ENCODE measurements at regions not wholly inside any gene's neighbourhood (a gene's known extent, or its start where the extent isn't known, plus 50 kb on each side); places are given as distances from the start of the nearest gene placed in this dataset.
"Not testable (repeated sequence)": the region's sequence is repeated elsewhere in the genome, so short reads cannot be mapped to it uniquely, and the experiment has no call there.

DNA sequence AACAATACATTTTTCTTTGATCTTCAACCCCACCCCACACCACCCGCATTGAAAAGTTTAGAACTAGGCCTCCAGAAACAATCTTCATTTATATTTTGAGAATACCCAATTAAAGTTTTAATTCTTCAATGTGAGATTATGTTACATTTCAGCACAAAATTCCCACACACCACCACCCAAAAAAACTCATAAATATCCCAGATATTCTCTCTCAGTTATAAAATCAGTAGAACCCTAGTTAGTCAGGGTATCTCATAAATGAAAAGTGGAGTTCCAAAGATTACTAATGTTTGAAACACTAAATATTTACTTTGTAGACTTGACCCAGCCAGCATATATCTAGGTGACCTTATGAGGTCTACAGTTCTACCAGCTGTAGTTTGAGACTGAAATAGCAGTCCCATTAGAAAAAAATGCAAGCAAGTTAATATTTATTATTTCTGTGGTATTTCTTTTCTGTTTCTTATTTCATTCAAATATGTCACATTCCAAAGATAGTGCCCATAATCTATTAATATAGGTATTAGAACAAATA is 371.0 kb downstream of the TENT5A start:
- Histone ChIP-seq H3K9ac (ENCODE audit: low read depth, low read length) (no peak overlapping the region), H3K36me3 (ENCODE audit: control insufficient read depth, insufficient read depth, low read length) (no peaks in the 10 kb centered on the region), H3K9me3 (ENCODE audit: control insufficient read depth, insufficient read depth, low read length) (no peaks in the 10 kb centered on the region)

DNA sequence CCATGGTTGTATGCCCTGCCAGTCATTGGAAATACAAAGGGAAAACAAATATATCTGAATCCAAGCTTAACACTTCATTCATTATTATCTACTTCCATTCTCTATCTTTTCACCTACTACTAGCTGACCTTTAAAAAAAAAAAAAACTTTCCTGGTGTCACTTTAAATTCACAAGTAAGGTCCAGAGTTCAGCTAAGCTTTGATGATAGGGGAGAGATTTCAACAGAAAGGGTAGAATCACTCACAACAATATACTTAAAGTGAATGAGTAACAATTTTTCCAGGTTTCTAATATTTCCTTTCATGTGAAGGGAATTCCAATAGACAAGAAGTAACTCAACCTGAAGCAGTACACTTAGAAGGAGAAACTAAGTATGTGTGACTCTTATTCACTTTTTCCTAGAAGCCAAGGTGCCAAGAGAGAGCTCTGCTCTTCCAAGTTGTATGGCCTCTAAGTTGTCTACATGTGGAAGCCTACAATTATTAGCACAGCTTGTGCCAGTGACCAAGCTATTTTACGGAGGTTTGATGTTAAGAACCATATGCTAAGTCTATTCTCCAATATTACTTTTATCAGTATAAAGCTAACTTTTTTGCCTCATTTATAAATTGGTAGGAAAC is 371.7 kb downstream of the TENT5A start:
- H3K27me3 ChIP-seq (ENCODE audit: control insufficient read depth, insufficient read depth, low read length): no peaks in the 10 kb centered on the region
- H3K4me3 ChIP-seq (ENCODE audit: low read depth, low read length): no peak overlapping the region
- H3K36me3 ChIP-seq (ENCODE audit: control insufficient read depth, insufficient read depth, low read length): no peaks in the 10 kb centered on the region
- no peak overlapping the region for H3K9ac ChIP-seq (ENCODE audit: low read depth, low read length)
- no peaks in the 10 kb centered on the region for H3K4me1 ChIP-seq (ENCODE audit: control insufficient read depth, insufficient read depth, low read length)
- H3K9me3 ChIP-seq (ENCODE audit: control insufficient read depth, insufficient read depth, low read length): no peaks in the 10 kb centered on the region

More for the DNA sequence above, 371.0 kb downstream of the TENT5A start:
- H3K4me1 ChIP-seq (ENCODE audit: control insufficient read depth, insufficient read depth, low read length): no peaks in the 10 kb centered on the region
- no peaks in the 10 kb centered on the region for H3K27me3 ChIP-seq (ENCODE audit: control insufficient read depth, insufficient read depth, low read length)
- H3K4me3 ChIP-seq (ENCODE audit: low read depth, low read length): no peak overlapping the region

DNA sequence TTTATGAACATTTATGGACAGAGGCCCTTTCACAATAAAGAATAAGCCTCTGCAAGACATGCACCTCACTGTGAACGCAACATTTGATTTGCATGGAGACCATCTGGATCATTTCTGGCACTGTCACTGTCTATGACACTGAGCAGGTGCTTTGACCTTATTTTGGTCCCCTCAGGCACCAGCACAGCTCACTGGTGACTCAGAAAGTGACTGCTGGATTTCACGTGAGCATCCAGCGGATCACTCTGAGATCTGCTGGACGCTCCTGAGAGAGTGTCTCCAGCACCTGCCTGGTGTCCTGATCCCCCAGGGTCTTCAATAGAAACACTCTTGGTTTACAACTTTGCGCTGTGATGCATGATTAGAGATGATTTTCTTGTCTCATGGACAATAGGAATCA is 375.7 kb downstream of the TENT5A start:
- Histone ChIP-seq H3K9ac (ENCODE audit: low read depth, low read length) (no peak overlapping the region), H3K36me3 (ENCODE audit: control insufficient read depth, insufficient read depth, low read length) (no peaks in the 10 kb centered on the region), H3K9me3 (ENCODE audit: control insufficient read depth, insufficient read depth, low read length) (no peaks in the 10 kb centered on the region), H3K27me3 (ENCODE audit: control insufficient read depth, insufficient read depth, low read length) (no peaks in the 10 kb centered on the region), H3K4me3 (ENCODE audit: low read depth, low read length) (no peak overlapping the region), H3K4me1 (ENCODE audit: control insufficient read depth, insufficient read depth, low read length) (no peaks in the 10 kb centered on the region)

DNA sequence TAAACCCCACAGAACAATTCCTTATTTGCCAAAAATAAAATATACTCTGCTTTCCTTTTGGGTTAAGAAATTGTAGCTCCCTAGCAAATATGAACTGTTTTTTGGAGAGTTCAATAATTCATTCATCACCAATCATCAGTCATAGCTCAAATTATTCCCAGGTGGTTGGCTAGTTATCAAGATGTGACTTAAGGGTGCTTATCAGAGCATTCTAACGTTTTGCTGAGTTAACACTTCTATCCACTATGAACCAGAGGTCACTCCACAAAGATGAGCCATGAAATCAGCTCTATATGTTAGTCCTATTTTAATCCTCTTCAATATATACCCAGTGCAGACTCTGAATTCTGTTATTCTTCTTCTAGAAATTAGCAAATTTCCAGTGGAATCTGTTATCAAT is 379.1 kb downstream of the TENT5A start:
- H3K36me3 ChIP-seq (ENCODE audit: control insufficient read depth, insufficient read depth, low read length): no peaks in the 10 kb centered on the region
- H3K4me1 ChIP-seq (ENCODE audit: control insufficient read depth, insufficient read depth, low read length): no peaks in the 10 kb centered on the region
- no peaks in the 10 kb centered on the region for H3K9me3 ChIP-seq (ENCODE audit: control insufficient read depth, insufficient read depth, low read length)
- H3K27me3 ChIP-seq (ENCODE audit: control insufficient read depth, insufficient read depth, low read length): no peaks in the 10 kb centered on the region
- no peak overlapping the region for H3K9ac ChIP-seq (ENCODE audit: low read depth, low read length)
- H3K4me3 ChIP-seq (ENCODE audit: low read depth, low read length): no peak overlapping the region

DNA sequence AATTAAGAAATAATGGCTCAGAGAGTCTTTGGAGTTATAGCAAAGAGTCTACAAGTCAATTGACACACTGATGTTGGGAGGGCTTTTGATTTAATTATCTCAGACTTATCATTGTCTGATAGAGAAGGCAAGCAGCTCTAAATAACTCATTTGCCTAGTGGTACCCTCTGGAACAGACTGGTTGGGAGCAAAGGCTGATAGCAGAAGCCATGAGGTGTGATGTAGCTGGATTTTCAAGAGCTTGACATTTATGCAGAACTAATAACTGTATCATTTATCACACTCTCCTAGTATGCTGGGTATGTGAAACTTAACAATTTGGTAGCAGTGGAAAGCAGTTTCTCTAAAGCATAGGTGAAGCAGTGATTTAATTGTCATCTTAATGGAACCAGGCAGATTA is 380.6 kb downstream of the TENT5A start:
- no peaks in the 10 kb centered on the region for H3K36me3 ChIP-seq (ENCODE audit: control insufficient read depth, insufficient read depth, low read length)

DNA sequence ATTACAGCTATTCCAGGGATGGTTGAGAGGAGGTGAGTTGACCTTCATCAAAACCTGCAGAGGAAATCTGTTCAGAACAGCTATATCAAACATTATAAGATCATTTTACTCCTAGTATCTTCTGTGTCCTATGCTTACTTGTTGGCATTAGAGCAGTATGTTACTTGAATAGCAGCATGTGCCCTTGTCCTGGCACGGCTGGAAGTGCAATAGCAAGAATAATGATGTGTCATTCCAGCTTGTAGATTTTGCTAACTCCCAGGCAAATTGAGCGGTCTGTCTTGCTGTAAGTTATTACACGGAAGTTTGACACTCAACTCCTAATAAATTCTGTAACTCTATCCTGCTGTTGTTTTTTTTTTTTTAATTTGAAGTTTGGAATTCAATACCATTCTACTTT is 385.5 kb downstream of the TENT5A start:
- no peaks in the 10 kb centered on the region for H3K36me3 ChIP-seq (ENCODE audit: control insufficient read depth, insufficient read depth, low read length)
- no peak overlapping the region for H3K4me3 ChIP-seq (ENCODE audit: low read depth, low read length)
- H3K9me3 ChIP-seq (ENCODE audit: control insufficient read depth, insufficient read depth, low read length): no peaks in the 10 kb centered on the region
- H3K9ac ChIP-seq (ENCODE audit: low read depth, low read length): no peak overlapping the region
- no peaks in the 10 kb centered on the region for H3K4me1 ChIP-seq (ENCODE audit: control insufficient read depth, insufficient read depth, low read length)
- no peaks in the 10 kb centered on the region for H3K27me3 ChIP-seq (ENCODE audit: control insufficient read depth, insufficient read depth, low read length)

More for the DNA sequence above, 380.6 kb downstream of the TENT5A start:
- Histone ChIP-seq H3K4me3 (ENCODE audit: low read depth, low read length) (no peak overlapping the region), H3K4me1 (ENCODE audit: control insufficient read depth, insufficient read depth, low read length) (no peaks in the 10 kb centered on the region), H3K9ac (ENCODE audit: low read depth, low read length) (no peak overlapping the region), H3K9me3 (ENCODE audit: control insufficient read depth, insufficient read depth, low read length) (no peaks in the 10 kb centered on the region), H3K27me3 (ENCODE audit: control insufficient read depth, insufficient read depth, low read length) (no peaks in the 10 kb centered on the region)

DNA sequence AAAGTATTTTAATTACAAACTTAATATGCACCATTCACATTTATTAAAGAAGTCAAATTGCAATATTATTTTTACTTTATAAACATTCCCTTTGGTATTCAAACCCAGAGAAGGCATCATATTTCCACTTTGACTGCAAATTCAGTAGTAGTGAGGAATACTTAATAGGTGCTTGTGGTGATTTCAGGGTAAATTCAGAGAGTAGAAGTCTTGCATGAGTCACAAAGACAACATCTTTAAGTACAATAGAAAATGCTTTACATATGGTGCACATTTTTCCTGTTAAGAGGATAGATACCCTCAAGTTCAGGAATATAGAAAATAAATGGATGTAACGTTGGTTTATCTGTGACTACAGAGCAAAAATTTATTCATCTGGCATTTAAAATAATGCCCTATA is 390.2 kb downstream of the TENT5A start:
- no peak overlapping the region for H3K9ac ChIP-seq (ENCODE audit: low read depth, low read length)
- H3K36me3 ChIP-seq (ENCODE audit: control insufficient read depth, insufficient read depth, low read length): no peaks in the 10 kb centered on the region
- H3K4me1 ChIP-seq (ENCODE audit: control insufficient read depth, insufficient read depth, low read length): peaks cover 4% of the 10 kb centered on the region
- no peak overlapping the region for H3K4me3 ChIP-seq (ENCODE audit: low read depth, low read length)
- H3K27me3 ChIP-seq (ENCODE audit: control insufficient read depth, insufficient read depth, low read length): no peaks in the 10 kb centered on the region
- no peaks in the 10 kb centered on the region for H3K9me3 ChIP-seq (ENCODE audit: control insufficient read depth, insufficient read depth, low read length)

DNA sequence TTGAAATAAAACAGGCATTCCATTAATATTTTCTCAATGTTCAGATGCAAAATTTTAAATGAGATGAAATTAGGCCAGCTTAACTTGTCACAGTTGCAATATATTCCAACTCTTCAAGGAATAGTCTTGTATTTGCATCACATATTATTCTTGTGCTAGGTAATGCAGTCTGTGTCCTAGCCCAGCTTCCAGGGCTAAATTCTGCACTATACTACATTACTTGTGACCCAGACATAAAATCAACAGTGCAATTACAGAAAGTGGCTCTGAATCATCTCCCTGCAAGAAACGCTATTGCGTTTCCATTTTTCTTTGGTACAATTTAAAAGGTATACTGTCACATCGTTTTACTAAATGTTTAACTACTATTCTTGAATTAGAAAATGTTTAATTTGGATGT is 399.2 kb downstream of the TENT5A start:
- no peaks in the 10 kb centered on the region for H3K9me3 ChIP-seq (ENCODE audit: control insufficient read depth, insufficient read depth, low read length)
- no peak overlapping the region for H3K9ac ChIP-seq (ENCODE audit: low read depth, low read length)
- no peak overlapping the region for H3K4me3 ChIP-seq (ENCODE audit: low read depth, low read length)
- H3K36me3 ChIP-seq (ENCODE audit: control insufficient read depth, insufficient read depth, low read length): no peaks in the 10 kb centered on the region
- no peaks in the 10 kb centered on the region for H3K27me3 ChIP-seq (ENCODE audit: control insufficient read depth, insufficient read depth, low read length)
- peaks cover 3% of the 10 kb centered on the region for H3K4me1 ChIP-seq (ENCODE audit: control insufficient read depth, insufficient read depth, low read length)

DNA sequence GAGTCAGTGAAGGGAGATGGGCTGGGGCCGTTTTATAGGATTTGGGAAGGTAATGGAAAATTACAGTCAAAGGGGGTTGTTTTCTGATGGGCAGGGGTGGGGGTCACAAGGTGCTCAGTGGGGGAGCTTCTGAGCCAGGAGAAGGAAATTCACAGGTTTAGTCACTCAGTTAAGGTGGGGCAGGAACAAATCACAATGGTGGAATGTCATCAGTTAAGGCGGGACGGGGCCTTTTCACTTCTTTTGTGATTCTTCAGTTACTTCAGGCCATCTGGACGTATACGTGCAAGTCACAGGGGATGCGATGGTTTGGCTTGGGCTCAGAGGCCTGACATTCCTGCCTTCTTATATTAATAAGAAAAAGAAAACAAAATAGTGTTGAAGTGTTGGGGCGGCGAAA is 408.5 kb downstream of the TENT5A start:
- not testable (repeated sequence) for H3K9me3 ChIP-seq (ENCODE audit: control insufficient read depth, insufficient read depth, low read length); H3K4me3 ChIP-seq (ENCODE audit: low read depth, low read length); H3K4me1 ChIP-seq (ENCODE audit: control insufficient read depth, insufficient read depth, low read length); H3K9ac ChIP-seq (ENCODE audit: low read depth, low read length); H3K36me3 ChIP-seq (ENCODE audit: control insufficient read depth, insufficient read depth, low read length); H3K27me3 ChIP-seq (ENCODE audit: control insufficient read depth, insufficient read depth, low read length)

DNA sequence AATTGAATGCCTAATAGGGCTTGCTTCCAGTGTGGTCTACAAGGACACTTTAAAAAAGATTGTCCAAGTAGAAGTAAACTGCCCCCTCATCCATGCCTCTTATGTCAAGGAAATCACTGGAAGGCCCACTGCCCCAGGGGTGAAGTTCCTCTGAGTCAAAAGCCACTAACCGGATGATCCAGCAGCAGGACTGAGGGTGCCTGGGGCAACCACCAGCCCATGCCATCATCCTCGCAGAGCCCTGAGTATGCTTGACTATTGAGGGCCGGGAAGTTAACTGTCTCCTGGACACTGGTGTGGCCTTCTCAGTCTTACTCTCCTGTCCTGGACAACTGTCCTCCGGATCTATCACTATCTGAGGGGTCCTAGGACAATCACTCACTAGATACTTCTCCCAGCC is 411.5 kb downstream of the TENT5A start:
- no peaks in the 10 kb centered on the region for H3K4me1 ChIP-seq (ENCODE audit: control insufficient read depth, insufficient read depth, low read length)
- no peaks in the 10 kb centered on the region for H3K27me3 ChIP-seq (ENCODE audit: control insufficient read depth, insufficient read depth, low read length)
- no peak overlapping the region for H3K4me3 ChIP-seq (ENCODE audit: low read depth, low read length)

DNA sequence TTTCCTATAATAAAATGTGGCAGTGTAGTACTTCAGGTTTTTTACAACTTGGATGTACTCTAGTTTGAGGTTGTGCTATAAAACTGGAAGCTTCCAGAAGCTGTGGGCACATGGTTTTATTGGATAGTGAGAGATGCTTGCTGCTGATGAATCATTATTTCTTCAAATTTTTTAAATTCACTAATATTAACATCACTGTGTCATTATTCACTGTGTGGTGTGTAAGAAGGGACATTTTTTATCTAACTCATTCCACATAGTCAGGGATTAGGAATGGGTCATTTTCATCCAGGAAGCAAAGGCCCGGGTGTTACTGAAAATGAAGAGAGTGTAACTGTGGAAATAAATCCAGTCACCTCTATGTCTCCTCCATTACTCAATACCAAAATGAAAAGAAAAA is 421.0 kb downstream of the TENT5A start:
- Histone ChIP-seq H3K9ac (ENCODE audit: low read depth, low read length) (no peak overlapping the region), H3K27me3 (ENCODE audit: control insufficient read depth, insufficient read depth, low read length) (no peaks in the 10 kb centered on the region), H3K4me1 (ENCODE audit: control insufficient read depth, insufficient read depth, low read length) (no peaks in the 10 kb centered on the region), H3K4me3 (ENCODE audit: low read depth, low read length) (no peak overlapping the region), H3K36me3 (ENCODE audit: control insufficient read depth, insufficient read depth, low read length) (no peaks in the 10 kb centered on the region), H3K9me3 (ENCODE audit: control insufficient read depth, insufficient read depth, low read length) (no peaks in the 10 kb centered on the region)

More for the DNA sequence above, 411.5 kb downstream of the TENT5A start:
- H3K9me3 ChIP-seq (ENCODE audit: control insufficient read depth, insufficient read depth, low read length): no peaks in the 10 kb centered on the region
- no peaks in the 10 kb centered on the region for H3K36me3 ChIP-seq (ENCODE audit: control insufficient read depth, insufficient read depth, low read length)
- no peak overlapping the region for H3K9ac ChIP-seq (ENCODE audit: low read depth, low read length)

DNA sequence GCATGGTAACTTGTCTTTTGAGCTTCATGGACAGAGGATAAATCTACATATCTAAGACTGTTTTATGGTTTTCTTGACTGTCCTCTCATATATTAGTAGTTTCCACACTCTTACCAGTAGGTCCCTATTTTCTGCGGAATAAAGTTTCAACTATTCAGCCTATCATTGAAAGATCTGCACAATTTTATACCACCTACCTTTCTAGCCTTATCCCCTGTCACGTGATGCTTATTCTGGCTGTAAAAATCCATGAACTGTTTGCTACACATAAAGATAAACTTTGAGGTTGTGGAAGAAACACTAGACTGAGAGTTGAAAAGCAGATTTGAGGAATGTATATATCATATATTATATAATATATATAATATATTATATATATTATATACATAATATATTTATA is 423.8 kb downstream of the TENT5A start:
- no peak overlapping the region for H3K9ac ChIP-seq (ENCODE audit: low read depth, low read length)
- H3K9me3 ChIP-seq (ENCODE audit: control insufficient read depth, insufficient read depth, low read length): no peaks in the 10 kb centered on the region
- no peaks in the 10 kb centered on the region for H3K36me3 ChIP-seq (ENCODE audit: control insufficient read depth, insufficient read depth, low read length)
- no peaks in the 10 kb centered on the region for H3K27me3 ChIP-seq (ENCODE audit: control insufficient read depth, insufficient read depth, low read length)
- H3K4me3 ChIP-seq (ENCODE audit: low read depth, low read length): no peak overlapping the region
- no peaks in the 10 kb centered on the region for H3K4me1 ChIP-seq (ENCODE audit: control insufficient read depth, insufficient read depth, low read length)
